PFSK-1 (cell line): ENCODE measurements at regions not wholly inside any gene's neighbourhood (a gene's known extent, or its start where the extent isn't known, plus 50 kb on each side); places are given as distances from the start of the nearest gene placed in this dataset.

Experiments
- FOXP2 ChIP-seq: optimal IDR thresholded peaks from 2 replicates; pipeline ENCODE3; 2011; ENCODE audit warnings: borderline replicate concordance, control low read depth, inconsistent platforms; ENCODE audit not compliant: insufficient read depth; ENCODE audit errors: extremely low read length, extremely low read depth
- POLR2AphosphoS5 ChIP-seq: IDR thresholded peaks from 2 replicates; pipeline ENCODE4 v1.6.1; 2012; ENCODE audit warnings: low read depth, mild to moderate bottlenecking, control low read depth, low read length, moderate library complexity
- REST ChIP-seq, 2 experiments: IDR thresholded peaks; 2 replicates each; pipeline versions ENCODE4 v1.6.1 to v1.8.0; 2011 to 2012; ENCODE audit warnings: low read depth in 2 of 2, low read length in 2 of 2, control low read depth in 1 of 2, inconsistent platforms in 1 of 2, mild to moderate bottlenecking in 1 of 2, moderate library complexity in 1 of 2; ENCODE audit not compliant: insufficient read depth in 1 of 2
- SIN3A ChIP-seq: IDR thresholded peaks from 2 replicates; pipeline ENCODE4 v1.6.1; 2012; ENCODE audit warnings: mild to moderate bottlenecking, low read length, moderate library complexity, borderline replicate concordance; ENCODE audit not compliant: insufficient read depth
- TAF1 ChIP-seq: IDR thresholded peaks from 2 replicates; pipeline ENCODE4 v1.6.1; 2012; ENCODE audit warnings: low read length, control low read depth, borderline replicate concordance; ENCODE audit not compliant: insufficient read depth

GRCh38 chr15:39084674-39085530 lies 496.0 kb upstream of the THBS1 start:
- TF ChIP-seq REST (IDR thresholded peaks at IDR 0.05; ENCODE audit: insufficient read depth in 1 of 2, low read depth in 2 of 2, low read length in 2 of 2): no peak

GRCh38 chr15:39086641-39087040 lies 494.2 kb upstream of the THBS1 start:
- TF ChIP-seq FOXP2 (no peak), SIN3A (no peak), TAF1 (no peak), POLR2AphosphoS5 (no peak), REST (IDR thresholded peaks at IDR 0.05; ENCODE audit: insufficient read depth in 1 of 2, low read depth in 2 of 2, low read length in 2 of 2) (no peak)

GRCh38 chr15:39088156-39088555 lies 492.7 kb upstream of the THBS1 start:
- TF ChIP-seq SIN3A (no peak), POLR2AphosphoS5 (no peak), FOXP2 (no peak), TAF1 (no peak), REST (IDR thresholded peaks at IDR 0.05; ENCODE audit: insufficient read depth in 1 of 2, low read depth in 2 of 2, low read length in 2 of 2) (no peak)

DNA sequence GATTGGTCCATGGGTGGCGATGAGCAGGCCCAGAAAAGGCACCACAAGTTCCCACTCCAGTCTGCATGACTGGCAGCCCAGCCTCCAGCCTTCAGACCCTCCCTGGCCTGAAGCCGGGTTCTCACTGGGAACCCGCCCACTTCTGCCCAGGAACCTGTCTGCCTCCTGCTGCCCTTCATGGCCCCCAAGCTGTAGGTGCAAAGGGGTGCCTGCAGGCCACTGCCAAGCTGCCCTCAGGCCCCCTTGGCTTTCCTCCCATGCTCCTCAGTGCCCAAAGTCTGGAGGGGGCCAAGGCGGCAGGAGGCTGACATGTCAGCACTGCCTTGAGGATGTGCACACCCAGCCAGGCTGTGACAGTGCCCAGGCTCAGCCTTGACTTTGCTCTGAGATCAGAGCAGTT lies 488.5 kb upstream of the THBS1 start:
- TF ChIP-seq TAF1: no peak
- no peak for TF ChIP-seq POLR2AphosphoS5
- TF ChIP-seq FOXP2: no peak
- no peak for TF ChIP-seq SIN3A
- no peak for TF ChIP-seq REST (IDR thresholded peaks at IDR 0.05; ENCODE audit: insufficient read depth in 1 of 2, low read depth in 2 of 2, low read length in 2 of 2)

- no peak for TF ChIP-seq TAF1
- TF ChIP-seq POLR2AphosphoS5: no peak
- no peak for TF ChIP-seq FOXP2
- no peak for TF ChIP-seq SIN3A
- no peak for TF ChIP-seq REST (IDR thresholded peaks at IDR 0.05; ENCODE audit: insufficient read depth in 1 of 2, low read depth in 2 of 2, low read length in 2 of 2)
Measured at GRCh38 chr15:39092761-39093160, 488.1 kb upstream of the THBS1 start.
